ENCODE measurements at regions not wholly inside any gene's neighbourhood (a gene's known extent, or its start where the extent isn't known, plus 50 kb on each side); places are given as distances from the start of the nearest gene placed in this dataset.

GRCh38 chr7:26074919-26075318 lies 77.1 kb upstream of the NFE2L3 start:
- dilution Hi-C loops (cut with MboI; ENCODE audit: extremely low pct_ligation_motif_present, low sequenced_read_pairs), result no loop called here
- Histone ChIP-seq H3K9ac (replicated peaks; ENCODE audit: extremely low read depth, insufficient read depth, low read length) (no peak overlapping the region), H2AFZ (ENCODE audit: low read depth, low read length) (no peak overlapping the region), H3K4me3 (replicated peaks in 1 of 3; ENCODE audit: insufficient read depth in 1 of 3, low read depth in 1 of 3, low read length in 3 of 3) (no peak overlapping the region), H3K9me3 (replicated peaks; ENCODE audit: control insufficient read depth, insufficient read depth, low read length) (no peaks in the 10 kb centered on the region), H3K36me3 (ENCODE audit: control insufficient read depth in 2 of 2, extremely low read depth in 1 of 2, insufficient read depth in 2 of 2, low read length in 2 of 2) (no peaks in the 10 kb centered on the region), H4K20me1 (replicated peaks; ENCODE audit: control insufficient read depth, extremely low read depth, insufficient read depth, low read length) (no peaks in the 10 kb centered on the region), H3K4me1 (ENCODE audit: control insufficient read depth, extremely low read depth, insufficient read depth, low read length) (no peaks in the 10 kb centered on the region), H3K9me1 (replicated peaks; ENCODE audit: control insufficient read depth, extremely low read depth, insufficient read depth, low read length) (no peaks in the 10 kb centered on the region), H3K27ac (ENCODE audit: insufficient read depth, low read depth, low read length) (no peak overlapping the region), H3K79me2 (ENCODE audit: control insufficient read depth, insufficient read depth, low read length) (no peaks in the 10 kb centered on the region), H3K4me2 (ENCODE audit: insufficient read depth, low read length) (no peak overlapping the region), H3K27me3 (ENCODE audit: control insufficient read depth in 2 of 2, insufficient read depth in 2 of 2, low read length in 2 of 2) (peaks cover 20 to 37% of the 10 kb centered on the region in 2 experiments)
- ChIA-PET POLR2A (no interaction called here), CTCF (interaction anchor here (0.9 to 1.8 kb wide), 2 partner anchors 16 to 182 kb away, joined by 3 to 5 read pairs; no protein-coding TSS in a partner anchor)
- TF ChIP-seq GATA2 (IDR thresholded peaks at IDR 0.05; ENCODE audit: insufficient read depth, insufficient read length, low read depth, low read length) (no peak), CTCF (IDR thresholded peaks at IDR 0.05; ENCODE audit: extremely low read depth in 1 of 2, insufficient read depth in 1 of 2, low read depth in 1 of 2, low read length in 2 of 2) (no peak), EZH2 (IDR thresholded peaks at IDR 0.05; ENCODE audit: borderline replicate concordance, low read depth, low read length, severe bottlenecking) (no peak), JUN (IDR thresholded peaks at IDR 0.05; ENCODE audit: borderline replicate concordance, insufficient read depth, insufficient read length, low read depth) (no peak), POLR2AphosphoS5 (IDR thresholded peaks at IDR 0.05; ENCODE audit: insufficient read depth, low read depth, low read length) (no peak), MYC (IDR thresholded peaks at IDR 0.05; ENCODE audit: low read depth, low read length) (no peak), FOS (IDR thresholded peaks at IDR 0.05; ENCODE audit: borderline replicate concordance, insufficient read depth, low read length) (no peak), POLR2A (IDR thresholded peaks at IDR 0.05; ENCODE audit: low read depth, low read length) (no peak), MAX (IDR thresholded peaks at IDR 0.05; ENCODE audit: insufficient read depth, insufficient read length) (no peak)
- FAIRE-seq, result no peak
- no peak for DNase-seq (ENCODE audit: low read depth, low spot score)
- no TSS peak for BruUV-seq (replicated peaks)
- intact Hi-C loops (cut with micrococcal nuclease), result loop anchor here (5.0 kb wide), 2 partner anchors 183 to 592 kb away; no protein-coding TSS in a partner anchor
